ENCODE measurements at regions not wholly inside any gene's neighbourhood (a gene's known extent, or its start where the extent isn't known, plus 50 kb on each side); places are given as distances from the start of the nearest gene placed in this dataset.

DNA sequence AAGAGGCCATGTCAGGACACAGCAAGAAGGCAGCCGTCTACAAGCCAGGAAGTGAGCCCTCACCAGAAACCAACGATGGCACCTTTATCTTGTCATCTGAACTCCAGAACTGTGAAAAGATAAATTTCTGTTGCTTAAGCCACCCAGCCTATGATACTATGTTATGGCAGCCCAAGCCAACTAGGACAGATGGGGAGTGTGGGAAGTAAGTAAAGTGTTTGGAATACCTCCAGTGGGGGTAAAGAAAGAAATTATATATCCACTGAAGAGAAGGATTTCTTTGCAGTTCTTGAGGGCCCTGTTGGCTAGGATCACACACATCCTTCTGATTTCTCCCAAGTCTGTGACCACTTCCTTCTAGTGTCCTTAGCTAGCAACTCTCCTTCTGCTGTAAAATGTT is 384.4 kb downstream of the TNS3 start:
- TF ChIP-seq, protein P1, sequence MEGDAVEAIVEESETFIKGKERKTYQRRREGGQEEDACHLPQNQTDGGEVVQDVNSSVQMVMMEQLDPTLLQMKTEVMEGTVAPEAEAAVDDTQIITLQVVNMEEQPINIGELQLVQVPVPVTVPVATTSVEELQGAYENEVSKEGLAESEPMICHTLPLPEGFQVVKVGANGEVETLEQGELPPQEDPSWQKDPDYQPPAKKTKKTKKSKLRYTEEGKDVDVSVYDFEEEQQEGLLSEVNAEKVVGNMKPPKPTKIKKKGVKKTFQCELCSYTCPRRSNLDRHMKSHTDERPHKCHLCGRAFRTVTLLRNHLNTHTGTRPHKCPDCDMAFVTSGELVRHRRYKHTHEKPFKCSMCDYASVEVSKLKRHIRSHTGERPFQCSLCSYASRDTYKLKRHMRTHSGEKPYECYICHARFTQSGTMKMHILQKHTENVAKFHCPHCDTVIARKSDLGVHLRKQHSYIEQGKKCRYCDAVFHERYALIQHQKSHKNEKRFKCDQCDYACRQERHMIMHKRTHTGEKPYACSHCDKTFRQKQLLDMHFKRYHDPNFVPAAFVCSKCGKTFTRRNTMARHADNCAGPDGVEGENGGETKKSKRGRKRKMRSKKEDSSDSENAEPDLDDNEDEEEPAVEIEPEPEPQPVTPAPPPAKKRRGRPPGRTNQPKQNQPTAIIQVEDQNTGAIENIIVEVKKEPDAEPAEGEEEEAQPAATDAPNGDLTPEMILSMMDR (IDR thresholded peaks at IDR 0.05) = no peak
- TF ChIP-seq POLR2A (IDR thresholded peaks at IDR 0.05) = no peak

Data from heart left ventricle (tissue), 13 donors.